ENCODE measurements at regions not wholly inside any gene's neighbourhood (a gene's known extent, or its start where the extent isn't known, plus 50 kb on each side); places are given as distances from the start of the nearest gene placed in this dataset.

GRCh38 chr2:56008661-56009431 lies 85.3 kb upstream of the EFEMP1 start:
- in situ Hi-C loops (cut with MboI; ENCODE audit: low pct_ligation_motif_present in 1 of 4, low pct_unique_long_range_greater_than_20kb in 1 of 4, low sequenced_read_pairs in 3 of 4): no loop called here
- Histone ChIP-seq H3K4me3 (no peak overlapping the region), H3K9me3 (no peaks in the 10 kb centered on the region), H3K27me3 (no peaks in the 10 kb centered on the region), H3K4me1 (peaks cover 0 to 8% (median 3%) of the 10 kb centered on the region in 4 donors), H3K36me3 (no peaks in the 10 kb centered on the region), H3K27ac (peak overlapping the region in 1 of 4 donors; percentile 19)
- 15 to 26% methylated on average over 5 to 8 of the region's 8 CpGs for WGBS, 2 donors (ENCODE audit: low coverage in 1 of 2)
- TF ChIP-seq POLR2AphosphoS5 (IDR thresholded peaks at IDR 0.05) (no peak), CTCF (IDR thresholded peaks at IDR 0.05) (no peak), EP300 (IDR thresholded peaks at IDR 0.05; ENCODE audit: low read depth) (no peak), POLR2A (IDR thresholded peaks at IDR 0.05) (no peak)
- intact Hi-C loops (cut with DNase I; ENCODE audit: low total_unique reads): no loop called here
- peak; percentile 18 for DNase-seq

GRCh38 chr2:56009758-56010458 lies 86.3 kb upstream of the EFEMP1 start:
- TF ChIP-seq EP300 (IDR thresholded peaks at IDR 0.05; ENCODE audit: low read depth) (no peak), CTCF (IDR thresholded peaks at IDR 0.05) (peak; percentile 31 to 44 (median 40)), POLR2A (IDR thresholded peaks at IDR 0.05) (no peak), POLR2AphosphoS5 (IDR thresholded peaks at IDR 0.05) (no peak)

GRCh38 chr2:56011624-56012023 lies 88.0 kb upstream of the EFEMP1 start:
- H3K27ac ChIP-seq: no peak overlapping the region
- H3K4me1 ChIP-seq: peaks cover 0 to 8% (median 3%) of the 10 kb centered on the region in 4 donors
- in situ Hi-C loops (cut with MboI; ENCODE audit: low pct_ligation_motif_present in 1 of 4, low pct_unique_long_range_greater_than_20kb in 1 of 4, low sequenced_read_pairs in 3 of 4) (no loop called here), intact Hi-C loops (cut with DNase I; ENCODE audit: low total_unique reads) (no loop called here)
- H3K27me3 ChIP-seq: no peaks in the 10 kb centered on the region
- H3K9me3 ChIP-seq: no peaks in the 10 kb centered on the region
- H3K36me3 ChIP-seq: no peaks in the 10 kb centered on the region
- WGBS, 2 donors (ENCODE audit: low coverage in 1 of 2): 81% methylated on average over 4 of the region's 4 CpGs
- no peak for DNase-seq
- H3K4me3 ChIP-seq: no peak overlapping the region
- TF ChIP-seq CTCF (IDR thresholded peaks at IDR 0.05) (no peak), EP300 (IDR thresholded peaks at IDR 0.05; ENCODE audit: low read depth) (no peak), POLR2A (IDR thresholded peaks at IDR 0.05) (no peak), POLR2AphosphoS5 (IDR thresholded peaks at IDR 0.05) (no peak)

More at GRCh38 chr2:56009758-56010458, 86.3 kb upstream of the EFEMP1 start:
- intact Hi-C loops (cut with DNase I; ENCODE audit: low total_unique reads) (no loop called here), in situ Hi-C loops (cut with MboI; ENCODE audit: low pct_ligation_motif_present in 1 of 4, low pct_unique_long_range_greater_than_20kb in 1 of 4, low sequenced_read_pairs in 3 of 4) (no loop called here)
- no peaks in the 10 kb centered on the region for H3K36me3 ChIP-seq
- H3K9me3 ChIP-seq: no peaks in the 10 kb centered on the region
- H3K4me1 ChIP-seq: peaks cover 0 to 8% (median 3%) of the 10 kb centered on the region in 4 donors
- H3K27me3 ChIP-seq: no peaks in the 10 kb centered on the region
- DNase-seq: no peak
- H3K4me3 ChIP-seq: no peak overlapping the region
- no peak overlapping the region for H3K27ac ChIP-seq
- WGBS, 2 donors (ENCODE audit: low coverage in 1 of 2): 32 to 36% methylated on average over 3 of the region's 3 CpGs

GRCh38 chr2:56012221-56012765 lies 88.7 kb upstream of the EFEMP1 start:
- intact Hi-C loops (cut with DNase I; ENCODE audit: low total_unique reads): no loop called here
- H3K9me3 ChIP-seq: no peaks in the 10 kb centered on the region
- in situ Hi-C loops (cut with MboI; ENCODE audit: low pct_ligation_motif_present in 1 of 4, low pct_unique_long_range_greater_than_20kb in 1 of 4, low sequenced_read_pairs in 3 of 4): no loop called here
- TF ChIP-seq CTCF (IDR thresholded peaks at IDR 0.05): no peak
- no peak for TF ChIP-seq EP300 (IDR thresholded peaks at IDR 0.05; ENCODE audit: low read depth)
- TF ChIP-seq POLR2AphosphoS5 (IDR thresholded peaks at IDR 0.05): no peak
- TF ChIP-seq POLR2A (IDR thresholded peaks at IDR 0.05): no peak
- H3K4me3 ChIP-seq: no peak overlapping the region
- H3K27ac ChIP-seq: no peak overlapping the region
- 22 to 38% methylated on average over 1 of the region's 1 CpG for WGBS, 2 donors (ENCODE audit: low coverage in 1 of 2)
- no peak for DNase-seq
- peaks cover 0 to 8% (median 3%) of the 10 kb centered on the region in 4 donors for H3K4me1 ChIP-seq
- H3K36me3 ChIP-seq: no peaks in the 10 kb centered on the region
- H3K27me3 ChIP-seq: no peaks in the 10 kb centered on the region

All from transverse colon (tissue), 4 donors.